GM12872 (cell line): ENCODE measurements at regions not wholly inside any gene's neighbourhood (a gene's known extent, or its start where the extent isn't known, plus 50 kb on each side); places are given as distances from the start of the nearest gene placed in this dataset.

Source experiments
- TF ChIP-seq, protein P1 (sequence below): IDR thresholded peaks from 3 replicates; pipeline ENCODE4 v1.5.1; 2011; ENCODE audit warnings: low read depth, mild to moderate bottlenecking, low read length, moderate library complexity; ENCODE audit not compliant: insufficient read depth

DNA sequence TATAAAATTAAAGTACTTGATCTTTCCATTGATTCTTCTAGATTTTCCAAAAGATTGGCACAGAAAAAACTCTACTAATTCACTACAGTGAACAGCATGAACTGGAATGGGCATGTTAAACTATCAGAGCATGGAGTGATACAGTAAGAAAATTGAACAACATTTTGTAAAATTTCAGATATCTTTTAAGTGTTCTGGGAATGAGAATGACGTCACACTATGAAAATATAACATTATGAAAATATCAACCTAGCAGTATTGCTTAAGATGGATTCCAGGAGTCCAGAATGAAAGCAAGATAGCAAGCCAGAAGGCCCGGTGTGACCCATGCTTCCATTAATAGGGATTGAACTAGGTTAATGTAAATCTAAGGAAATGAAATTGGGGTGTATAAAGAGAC lies 319.9 kb downstream of the GABRG1 start:
- TF ChIP-seq, protein P1, sequence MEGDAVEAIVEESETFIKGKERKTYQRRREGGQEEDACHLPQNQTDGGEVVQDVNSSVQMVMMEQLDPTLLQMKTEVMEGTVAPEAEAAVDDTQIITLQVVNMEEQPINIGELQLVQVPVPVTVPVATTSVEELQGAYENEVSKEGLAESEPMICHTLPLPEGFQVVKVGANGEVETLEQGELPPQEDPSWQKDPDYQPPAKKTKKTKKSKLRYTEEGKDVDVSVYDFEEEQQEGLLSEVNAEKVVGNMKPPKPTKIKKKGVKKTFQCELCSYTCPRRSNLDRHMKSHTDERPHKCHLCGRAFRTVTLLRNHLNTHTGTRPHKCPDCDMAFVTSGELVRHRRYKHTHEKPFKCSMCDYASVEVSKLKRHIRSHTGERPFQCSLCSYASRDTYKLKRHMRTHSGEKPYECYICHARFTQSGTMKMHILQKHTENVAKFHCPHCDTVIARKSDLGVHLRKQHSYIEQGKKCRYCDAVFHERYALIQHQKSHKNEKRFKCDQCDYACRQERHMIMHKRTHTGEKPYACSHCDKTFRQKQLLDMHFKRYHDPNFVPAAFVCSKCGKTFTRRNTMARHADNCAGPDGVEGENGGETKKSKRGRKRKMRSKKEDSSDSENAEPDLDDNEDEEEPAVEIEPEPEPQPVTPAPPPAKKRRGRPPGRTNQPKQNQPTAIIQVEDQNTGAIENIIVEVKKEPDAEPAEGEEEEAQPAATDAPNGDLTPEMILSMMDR, result no peak

DNA sequence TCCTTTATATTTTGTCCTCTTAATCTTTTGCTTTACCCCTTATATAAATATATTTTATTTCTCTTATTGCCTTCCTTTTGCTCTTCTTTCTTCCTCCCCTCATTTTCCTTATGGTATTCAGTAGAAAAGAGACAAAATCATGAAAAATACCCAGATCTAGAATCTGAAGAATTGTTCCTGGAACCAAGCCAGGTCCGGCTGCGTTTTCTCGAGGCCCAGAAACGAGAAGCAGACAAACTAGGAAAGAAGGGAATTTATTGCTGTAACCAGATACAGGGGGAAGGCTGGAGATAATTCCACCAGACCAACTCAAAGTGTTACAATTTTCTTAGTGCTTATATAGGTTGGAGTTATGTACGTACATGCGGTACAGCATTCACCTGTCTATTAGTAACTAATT lies 328.7 kb downstream of the GABRG1 start:
- TF ChIP-seq, protein P1, result no peak

DNA sequence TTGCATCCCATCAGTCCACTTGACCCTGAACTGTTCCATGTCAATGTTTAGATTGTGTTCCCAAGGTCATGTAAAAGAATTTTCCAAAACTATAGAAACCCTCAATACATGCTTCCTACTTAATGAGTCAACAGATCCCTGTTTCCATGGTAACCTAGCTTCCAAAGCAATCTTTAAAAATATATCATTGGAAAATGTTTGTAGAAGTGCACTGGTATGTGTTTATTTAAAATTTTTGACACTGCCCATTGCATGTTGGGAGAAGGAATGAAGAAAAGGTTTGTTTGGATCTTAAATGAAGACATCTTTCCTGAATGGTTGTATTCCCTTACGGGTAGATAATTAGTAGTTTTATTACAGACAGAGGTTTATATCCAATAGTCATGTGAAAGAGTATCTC lies 345.3 kb downstream of the GABRG1 start:
- TF ChIP-seq, protein P1, result no peak

DNA sequence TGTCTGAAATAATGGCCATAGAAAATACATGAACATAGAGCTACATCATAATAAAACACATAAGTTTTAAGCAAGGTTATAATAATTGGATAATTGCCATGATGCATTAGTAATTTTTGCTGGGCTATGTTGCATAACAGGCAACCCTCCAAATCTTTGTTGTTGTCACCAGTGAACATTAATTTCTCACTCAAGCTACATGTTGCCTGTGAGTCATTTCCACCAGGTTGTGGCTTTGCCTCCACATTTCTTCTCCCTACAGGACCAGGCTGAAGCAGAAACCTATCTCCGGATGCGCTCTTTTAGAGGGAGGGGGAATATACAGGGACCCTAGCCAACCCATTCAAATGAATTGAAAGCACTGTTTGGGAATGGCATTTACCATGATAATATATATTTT lies 347.7 kb downstream of the GABRG1 start:
- TF ChIP-seq, protein P1, result no peak

DNA sequence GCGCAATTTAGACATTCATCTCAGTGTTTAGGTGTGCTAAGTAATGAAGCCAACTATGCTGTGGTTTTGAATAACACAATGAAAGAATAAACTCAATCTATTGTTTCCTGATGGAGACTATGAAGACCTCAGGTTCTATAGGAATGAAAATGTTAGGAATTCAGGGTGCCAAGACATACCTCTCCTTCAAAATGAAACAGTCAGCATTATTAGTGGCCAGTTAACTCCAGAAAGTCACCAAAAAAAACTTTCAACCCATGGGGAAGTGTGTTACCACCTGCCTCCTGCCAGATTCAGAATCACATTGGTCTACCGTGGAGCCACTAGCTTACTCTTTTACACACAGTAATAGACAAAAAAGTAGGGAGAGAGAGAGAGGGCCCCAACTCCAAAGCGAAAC lies 352.9 kb downstream of the GABRG1 start:
- TF ChIP-seq, protein P1, result no peak

DNA sequence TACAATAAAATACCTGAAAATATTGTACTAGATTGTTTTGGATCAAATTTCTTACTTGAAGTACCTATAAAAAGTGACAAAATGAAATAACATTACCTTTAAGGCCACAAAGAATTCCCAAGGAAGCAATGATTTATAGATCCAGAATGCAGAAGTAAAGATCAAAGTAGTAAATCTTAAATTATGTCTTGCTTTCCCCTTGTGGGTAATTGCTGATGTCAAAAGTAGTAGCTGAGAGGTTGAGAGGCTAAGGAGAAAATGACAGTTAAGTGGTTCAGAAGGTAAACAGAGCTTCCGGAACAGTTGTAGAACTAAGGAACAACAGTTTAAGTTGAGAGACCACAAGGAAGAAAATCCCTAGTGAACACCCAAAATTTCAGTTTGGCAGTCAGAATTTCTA lies 358.3 kb downstream of the GABRG1 start:
- TF ChIP-seq, protein P1, result no peak

DNA sequence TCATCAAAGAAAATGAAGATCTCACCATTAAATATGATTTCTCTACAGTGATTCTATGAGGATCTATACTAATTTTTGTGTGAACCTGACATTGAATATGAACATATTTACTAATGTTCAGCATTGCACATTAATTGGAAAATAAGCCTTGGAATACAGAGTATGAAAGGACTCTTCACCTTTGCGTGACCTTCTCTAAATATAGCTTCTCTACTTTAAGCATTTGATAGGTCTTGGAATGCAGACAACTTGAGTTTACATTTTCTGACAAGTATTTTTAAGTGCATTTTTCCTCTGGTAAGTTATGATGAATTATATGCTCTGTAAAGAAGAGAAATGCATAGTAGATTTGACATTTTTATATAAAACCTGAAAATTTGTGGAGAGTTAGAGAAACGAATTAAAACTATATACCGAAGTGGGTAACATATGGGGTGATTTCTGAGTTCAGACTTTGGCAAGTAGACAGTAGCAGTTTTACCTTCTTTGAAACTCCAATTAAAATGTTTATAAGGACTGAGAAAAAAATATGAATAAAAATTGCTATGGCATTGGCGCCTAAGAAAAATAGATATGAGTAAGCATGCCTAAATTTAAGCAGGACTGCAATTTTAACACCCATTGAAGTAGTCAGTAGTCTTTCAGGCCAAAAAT lies 371.9 kb downstream of the GABRG1 start:
- TF ChIP-seq, protein P1, result no peak
